ENCODE measurements at regions not wholly inside any gene's neighbourhood (a gene's known extent, or its start where the extent isn't known, plus 50 kb on each side); places are given as distances from the start of the nearest gene placed in this dataset.

DNA sequence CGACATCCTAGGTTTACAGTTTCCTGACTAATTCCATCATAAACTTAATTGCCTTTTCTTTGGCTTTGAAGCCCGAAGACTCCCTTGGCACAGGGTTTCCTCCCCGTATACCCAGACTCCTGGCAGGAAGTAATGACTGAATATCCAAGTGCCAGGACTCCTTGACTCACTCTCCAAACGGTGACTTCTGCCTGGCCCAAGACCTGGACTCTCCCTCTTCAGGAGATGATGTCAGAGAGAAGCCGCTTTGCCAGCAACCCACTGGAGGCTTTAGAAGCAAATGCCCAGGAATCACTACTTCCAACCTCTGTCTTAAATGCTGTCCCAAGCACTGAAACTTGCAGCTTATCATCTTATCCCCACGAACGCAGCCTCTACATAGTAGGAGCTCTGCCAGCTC, 146.5 kb downstream of the RGS9 start:
- TF ChIP-seq, protein P1, sequence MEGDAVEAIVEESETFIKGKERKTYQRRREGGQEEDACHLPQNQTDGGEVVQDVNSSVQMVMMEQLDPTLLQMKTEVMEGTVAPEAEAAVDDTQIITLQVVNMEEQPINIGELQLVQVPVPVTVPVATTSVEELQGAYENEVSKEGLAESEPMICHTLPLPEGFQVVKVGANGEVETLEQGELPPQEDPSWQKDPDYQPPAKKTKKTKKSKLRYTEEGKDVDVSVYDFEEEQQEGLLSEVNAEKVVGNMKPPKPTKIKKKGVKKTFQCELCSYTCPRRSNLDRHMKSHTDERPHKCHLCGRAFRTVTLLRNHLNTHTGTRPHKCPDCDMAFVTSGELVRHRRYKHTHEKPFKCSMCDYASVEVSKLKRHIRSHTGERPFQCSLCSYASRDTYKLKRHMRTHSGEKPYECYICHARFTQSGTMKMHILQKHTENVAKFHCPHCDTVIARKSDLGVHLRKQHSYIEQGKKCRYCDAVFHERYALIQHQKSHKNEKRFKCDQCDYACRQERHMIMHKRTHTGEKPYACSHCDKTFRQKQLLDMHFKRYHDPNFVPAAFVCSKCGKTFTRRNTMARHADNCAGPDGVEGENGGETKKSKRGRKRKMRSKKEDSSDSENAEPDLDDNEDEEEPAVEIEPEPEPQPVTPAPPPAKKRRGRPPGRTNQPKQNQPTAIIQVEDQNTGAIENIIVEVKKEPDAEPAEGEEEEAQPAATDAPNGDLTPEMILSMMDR (IDR thresholded peaks at IDR 0.05; ENCODE audit: unreplicated experiment) = no peak
- DNase-seq (ENCODE audit: low spot score in 2 of 2, unreplicated experiment in 2 of 2) = no peak
- Mint-ChIP-seq H3K27ac (no peak overlapping the region), H3K4me1 (peaks cover 10% of the 10 kb centered on the region), H3K9me3 (peaks cover 23% of the 10 kb centered on the region), H3K4me3 (no peak overlapping the region), H3K27me3 (ENCODE audit: low read depth) (no peaks in the 10 kb centered on the region), H3K36me3 (no peaks in the 10 kb centered on the region)

GRCh38 chr17:65279456-65279855, 142.3 kb downstream of the RGS9 start:
- TF ChIP-seq, protein P1 (IDR thresholded peaks at IDR 0.05; ENCODE audit: unreplicated experiment) = no peak
- Mint-ChIP-seq H3K4me3 (no peak overlapping the region), H3K36me3 (no peaks in the 10 kb centered on the region), H3K9me3 (peaks cover 18% of the 10 kb centered on the region), H3K27me3 (ENCODE audit: low read depth) (no peaks in the 10 kb centered on the region), H3K27ac (no peak overlapping the region), H3K4me1 (peaks cover 21% of the 10 kb centered on the region)
- no peak for DNase-seq (ENCODE audit: low spot score in 2 of 2, unreplicated experiment in 2 of 2)

- peaks cover 15% of the 10 kb centered on the region for H3K9me3 Mint-ChIP-seq
- peaks cover 21% of the 10 kb centered on the region for H3K4me1 Mint-ChIP-seq
- H3K27ac Mint-ChIP-seq = peak overlapping the region; percentile 54
- H3K4me3 Mint-ChIP-seq = no peak overlapping the region
- TF ChIP-seq, protein P1 (IDR thresholded peaks at IDR 0.05; ENCODE audit: unreplicated experiment) = no peak
- H3K36me3 Mint-ChIP-seq = no peaks in the 10 kb centered on the region
- H3K27me3 Mint-ChIP-seq (ENCODE audit: low read depth) = no peaks in the 10 kb centered on the region
- DNase-seq (ENCODE audit: low spot score in 2 of 2, unreplicated experiment in 2 of 2) = no peak
These were observed 141.6 kb downstream of the RGS9 start for GRCh38 chr17:65278820-65279184.

DNA sequence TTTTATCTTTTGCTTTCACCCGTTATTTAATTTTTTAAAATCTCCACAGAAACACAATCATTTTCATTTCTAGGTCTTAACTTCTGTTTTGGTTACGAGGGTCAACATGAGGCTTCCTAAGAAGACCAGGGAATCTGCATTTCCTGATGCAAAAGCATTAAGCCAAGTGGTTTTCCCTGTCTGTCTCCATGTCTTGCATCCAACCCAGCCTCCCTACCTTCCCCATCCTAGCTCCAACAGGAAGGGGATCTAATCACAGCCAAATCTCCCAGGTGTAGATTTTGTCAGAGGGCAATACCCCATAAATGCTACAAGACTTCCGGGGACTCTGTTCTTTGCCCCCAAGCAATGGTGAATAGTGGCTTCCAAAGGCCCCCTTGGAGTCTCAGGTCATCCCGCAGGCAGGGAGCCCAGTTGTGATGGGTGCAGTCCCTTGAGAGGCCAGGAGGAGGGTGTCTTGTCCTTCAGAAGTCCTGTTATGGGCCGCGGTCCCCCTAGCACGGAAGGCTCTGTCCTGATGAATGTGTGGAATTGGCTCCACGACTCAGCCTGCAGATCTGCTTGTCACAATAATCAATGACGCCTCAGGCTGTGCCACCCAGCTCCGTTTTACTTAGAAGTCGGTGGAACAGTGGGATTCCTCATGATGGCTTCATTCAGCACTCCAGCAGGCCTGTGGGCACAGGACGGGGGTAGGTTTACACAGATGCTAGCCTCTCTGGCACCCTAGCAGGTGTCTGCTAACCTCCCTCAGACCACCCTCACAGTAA, 141.1 kb downstream of the RGS9 start:
- DNase-seq (ENCODE audit: low spot score in 2 of 2, unreplicated experiment in 2 of 2) = peak; percentile 51 to 80
- no peaks in the 10 kb centered on the region for H3K36me3 Mint-ChIP-seq
- peaks cover 12% of the 10 kb centered on the region for H3K9me3 Mint-ChIP-seq
- no peak overlapping the region for H3K4me3 Mint-ChIP-seq
- no peaks in the 10 kb centered on the region for H3K27me3 Mint-ChIP-seq (ENCODE audit: low read depth)
- TF ChIP-seq, protein P1 (IDR thresholded peaks at IDR 0.05; ENCODE audit: unreplicated experiment) = peak; percentile 79
- peak overlapping the region; percentile 54 for H3K27ac Mint-ChIP-seq
- H3K4me1 Mint-ChIP-seq = peaks cover 21% of the 10 kb centered on the region

- TF ChIP-seq, protein P1 (IDR thresholded peaks at IDR 0.05; ENCODE audit: unreplicated experiment) = no peak
- Mint-ChIP-seq H3K36me3 (no peaks in the 10 kb centered on the region), H3K27me3 (ENCODE audit: low read depth) (no peaks in the 10 kb centered on the region), H3K27ac (peak overlapping the region; percentile 58), H3K4me1 (peaks cover 21% of the 10 kb centered on the region), H3K9me3 (peaks cover 5% of the 10 kb centered on the region), H3K4me3 (no peak overlapping the region)
- DNase-seq (ENCODE audit: low spot score in 2 of 2, unreplicated experiment in 2 of 2) = no peak
These were observed 140.4 kb downstream of the RGS9 start for GRCh38 chr17:65277576-65277975.
